Superior temporal gyrus (tissue), 1 donor: ENCODE measurements at regions not wholly inside any gene's neighbourhood (a gene's known extent, or its start where the extent isn't known, plus 50 kb on each side); places are given as distances from the start of the nearest gene placed in this dataset.

Experiments used
- DNase-seq: peaks from one replicate; pipeline ENCODE4 v3.0.0-alpha.2; 2016; ENCODE audit errors: extremely low spot score

GRCh38 chr14:54208751-54209150 is 188.1 kb upstream of the CDKN3 start:
- no peak for DNase-seq

DNA sequence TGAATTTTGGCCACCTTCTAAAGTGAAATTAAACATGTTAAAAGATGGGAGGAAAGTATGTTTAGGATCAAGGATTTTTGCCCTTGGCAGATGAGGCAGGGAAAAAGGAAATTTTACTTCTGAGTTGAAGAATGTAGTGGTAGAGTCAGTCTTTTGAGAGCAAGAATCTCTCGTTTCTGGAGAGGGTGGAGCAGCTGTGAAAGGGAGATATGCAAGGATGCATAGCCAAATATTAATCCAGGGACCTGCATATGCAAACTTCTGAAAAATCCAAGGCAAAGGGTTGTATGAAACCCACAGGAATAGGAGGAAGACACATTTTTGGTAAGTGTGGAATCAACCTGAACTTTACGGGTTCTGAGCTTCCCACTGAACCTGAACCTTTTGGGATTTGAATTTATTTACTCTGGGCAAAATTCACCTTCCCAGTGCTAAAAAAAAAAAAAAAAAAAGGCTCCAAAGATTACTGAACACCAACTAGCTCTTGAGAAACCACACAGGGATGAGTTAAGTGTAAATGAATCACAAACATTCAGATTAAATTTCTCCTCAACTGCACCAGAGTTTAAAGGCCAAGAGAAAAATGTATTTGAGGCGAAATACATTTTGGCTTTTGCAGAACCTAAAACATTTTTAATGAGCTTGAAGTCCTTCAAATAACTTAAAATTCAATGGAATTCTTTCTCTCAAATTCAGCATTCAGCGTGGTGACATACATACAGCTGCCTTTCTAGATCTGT is 187.1 kb upstream of the CDKN3 start:
- DNase-seq: no peak

DNA sequence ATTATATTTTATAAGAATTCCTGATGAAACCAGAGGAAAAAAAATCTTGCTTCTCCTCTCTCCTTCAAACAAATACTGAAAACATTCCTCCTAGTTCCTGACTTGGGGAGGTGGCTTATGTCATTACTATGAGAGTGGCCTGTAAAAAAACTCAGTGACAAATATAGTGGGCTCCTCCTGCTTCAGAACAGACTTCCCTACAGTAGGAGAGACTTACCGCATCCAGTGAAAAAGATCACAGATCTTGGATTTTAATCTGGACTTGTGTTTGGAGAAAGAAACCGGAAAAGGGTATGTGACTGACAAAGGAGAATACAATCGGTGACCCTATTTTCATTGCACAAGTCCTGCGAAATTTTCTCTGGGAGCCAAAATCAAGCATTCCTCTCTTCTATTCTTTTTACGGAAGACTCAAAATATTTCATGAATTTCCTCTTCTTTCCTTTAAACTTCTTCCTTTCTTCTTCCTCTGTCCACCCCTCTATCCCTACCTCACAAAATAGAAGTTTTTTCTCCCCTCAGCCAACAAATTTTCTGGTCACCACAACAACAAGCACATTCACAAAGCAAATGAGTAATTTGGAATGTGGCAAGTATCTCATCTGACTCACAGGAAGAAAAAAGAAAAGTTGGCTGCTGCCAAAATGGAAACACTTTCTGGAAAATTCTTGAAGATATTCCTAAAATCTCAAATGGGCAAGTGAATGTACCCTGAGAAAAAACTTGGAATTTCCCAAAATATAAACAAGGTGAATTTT is 185.1 kb upstream of the CDKN3 start:
- DNase-seq: no peak

GRCh38 chr14:54213536-54213935 is 183.3 kb upstream of the CDKN3 start:
- DNase-seq: no peak

GRCh38 chr14:54216827-54217226 is 180.0 kb upstream of the CDKN3 start:
- DNase-seq: no peak

GRCh38 chr14:54219261-54220070 is 177.3 kb upstream of the CDKN3 start:
- DNase-seq: no peak

DNA sequence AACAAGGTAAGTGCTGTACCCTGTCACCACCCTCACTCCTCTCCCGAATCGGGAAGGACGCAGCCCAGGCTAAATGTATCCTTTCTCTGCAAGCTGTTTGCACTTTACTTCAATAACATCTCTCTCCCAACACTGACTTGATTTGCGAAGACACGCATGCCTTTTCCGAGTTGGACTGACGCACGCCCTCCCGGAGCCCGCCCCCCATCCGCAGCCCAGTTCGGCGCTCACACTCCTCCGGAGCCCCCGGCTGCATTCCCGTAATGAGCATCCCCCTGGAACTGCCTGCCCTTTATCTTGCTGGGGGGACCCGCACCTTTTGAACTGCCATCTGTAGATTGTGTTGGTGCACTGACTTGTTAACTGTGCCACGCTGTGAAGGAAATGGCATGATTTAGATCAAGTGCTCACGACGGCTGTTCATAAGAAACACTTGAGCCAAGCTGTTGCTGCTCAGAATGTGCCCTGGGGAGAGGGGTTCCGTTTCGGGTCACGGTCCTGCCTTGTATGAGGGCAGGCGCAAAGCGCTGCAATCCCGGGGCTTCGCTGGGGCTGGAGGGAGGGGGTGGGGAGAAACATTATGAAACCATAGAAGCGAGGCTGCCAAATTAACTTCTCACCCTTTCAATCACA is 176.6 kb upstream of the CDKN3 start:
- no peak for DNase-seq

DNA sequence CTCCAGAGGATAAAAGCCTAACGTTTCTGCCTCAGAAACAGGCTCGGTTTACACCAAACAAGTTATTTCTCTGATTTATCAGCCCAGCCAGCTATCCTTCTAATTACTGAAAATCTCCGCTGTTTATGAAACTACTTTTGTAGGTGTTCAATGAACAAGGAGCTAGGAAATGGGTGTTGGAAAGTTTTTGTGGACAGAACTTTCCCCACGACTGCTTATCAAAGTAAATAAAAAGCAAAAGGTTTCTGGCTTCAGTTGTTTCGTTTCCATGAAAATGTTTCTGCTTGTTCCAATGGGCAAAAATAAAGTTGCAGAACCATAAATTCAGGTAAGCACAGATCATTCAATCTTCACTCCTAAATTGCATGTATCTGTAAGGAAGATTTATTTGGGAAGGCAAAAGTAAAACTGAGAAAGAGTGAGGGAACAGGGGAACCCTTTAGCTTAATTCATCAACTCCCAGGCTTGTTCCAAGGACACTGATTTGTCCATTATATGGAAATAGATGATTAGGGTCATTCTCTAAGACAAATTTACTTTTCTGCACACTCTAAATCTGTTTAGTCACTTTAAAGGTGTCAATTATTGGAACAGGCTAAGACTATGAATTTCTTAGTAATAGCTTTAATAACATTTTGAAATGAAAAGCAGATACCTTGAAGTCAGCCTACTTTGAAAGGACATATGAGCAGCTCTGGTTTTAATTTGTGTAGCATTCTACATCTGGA is 175.9 kb upstream of the CDKN3 start:
- DNase-seq: no peak

GRCh38 chr14:54221432-54221803 is 175.4 kb upstream of the CDKN3 start:
- DNase-seq: no peak

DNA sequence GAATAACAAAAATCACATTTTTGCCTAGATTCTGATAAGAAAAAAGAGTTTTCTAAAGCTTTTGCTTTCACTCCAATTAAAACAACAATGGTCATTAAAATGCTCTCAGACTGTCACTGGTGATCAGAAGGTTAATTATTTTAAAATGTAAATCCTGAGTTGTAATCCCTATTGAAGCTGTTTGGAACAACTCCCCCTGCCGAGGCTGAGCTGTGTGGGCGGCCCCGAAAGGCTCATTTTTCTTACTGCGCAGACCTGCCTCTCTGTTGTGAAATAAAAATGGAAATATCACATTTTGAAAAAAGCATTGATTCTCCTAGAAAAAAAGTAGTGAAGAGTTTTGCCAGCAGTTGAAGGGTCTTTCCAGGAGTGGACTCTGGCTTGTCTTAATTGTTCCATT is 174.8 kb upstream of the CDKN3 start:
- no peak for DNase-seq

DNA sequence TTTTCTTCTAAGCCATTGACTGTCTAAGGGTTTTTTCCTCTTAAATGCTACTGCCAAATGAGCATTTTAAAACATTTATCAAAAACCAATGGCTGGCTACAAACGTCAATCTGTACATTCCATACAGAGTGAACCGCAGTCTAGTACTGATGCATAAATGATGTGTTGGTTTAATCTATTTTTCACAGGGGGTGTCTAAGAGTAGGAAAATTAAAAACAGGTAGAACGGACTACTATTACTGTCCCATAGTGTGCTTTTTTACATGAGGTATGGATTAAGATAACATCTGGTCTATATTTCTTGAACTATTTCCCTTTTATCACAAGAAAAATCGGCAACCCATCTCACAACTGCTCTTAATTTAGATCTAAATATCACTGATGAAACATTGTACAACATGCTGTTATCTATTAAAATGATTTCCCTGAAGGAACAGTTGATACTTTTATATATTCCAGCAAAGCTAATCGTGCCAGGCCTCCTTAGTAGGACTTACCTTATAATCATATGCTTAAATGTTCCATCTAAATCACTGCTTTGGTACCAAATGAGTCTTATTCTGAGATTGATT is 172.9 kb upstream of the CDKN3 start:
- DNase-seq: no peak

GRCh38 chr14:54225457-54226060 is 171.2 kb upstream of the CDKN3 start:
- no peak for DNase-seq

- no peak for DNase-seq
These were observed 170.7 kb upstream of the CDKN3 start for GRCh38 chr14:54226103-54226502.

- no peak for DNase-seq
These were observed 170.2 kb upstream of the CDKN3 start for GRCh38 chr14:54226558-54226957.

GRCh38 chr14:54229136-54229535 is 167.7 kb upstream of the CDKN3 start:
- no peak for DNase-seq

- DNase-seq: no peak
These were observed 166.2 kb upstream of the CDKN3 start for GRCh38 chr14:54230645-54231044.

DNA sequence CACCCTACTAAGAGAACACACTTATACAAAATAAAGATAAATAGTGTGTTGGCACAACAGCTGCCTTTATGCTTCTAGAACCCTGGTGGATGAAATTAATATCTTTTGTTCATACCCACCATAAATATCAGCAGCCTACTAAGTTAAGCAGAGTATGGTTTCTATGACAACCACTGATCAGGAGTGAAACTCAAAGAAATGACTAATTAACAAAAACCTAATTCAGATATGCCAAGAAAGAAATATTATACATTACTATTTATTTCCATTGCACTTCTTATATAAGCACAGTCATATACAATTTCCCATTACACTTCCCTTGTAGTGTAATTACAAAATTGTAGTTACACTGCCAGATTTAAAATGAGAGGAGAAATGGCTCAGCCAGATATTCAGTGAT is 164.1 kb upstream of the CDKN3 start:
- DNase-seq: no peak

DNA sequence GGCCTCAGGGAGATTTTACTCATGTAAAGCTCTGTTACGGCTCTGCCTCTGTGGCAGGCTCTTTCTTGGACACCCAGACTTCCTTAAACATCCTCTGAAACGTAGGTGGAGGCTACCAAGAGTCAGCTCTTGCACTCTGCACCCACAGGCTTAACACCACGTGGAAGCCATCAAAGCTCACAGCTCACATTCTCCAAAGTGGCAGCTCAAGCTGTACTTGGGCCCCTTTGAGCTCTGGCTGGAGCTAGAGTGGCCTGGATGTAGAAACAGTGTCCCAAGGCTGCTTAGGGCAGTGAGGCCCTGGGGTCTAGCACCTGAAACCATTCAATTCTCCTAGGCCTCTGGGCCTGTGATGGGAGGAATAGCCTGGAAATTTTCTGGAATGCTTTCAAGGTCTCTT is 155.3 kb upstream of the CDKN3 start:
- no peak for DNase-seq

GRCh38 chr14:54251356-54251755 is 145.5 kb upstream of the CDKN3 start:
- DNase-seq: no peak

DNA sequence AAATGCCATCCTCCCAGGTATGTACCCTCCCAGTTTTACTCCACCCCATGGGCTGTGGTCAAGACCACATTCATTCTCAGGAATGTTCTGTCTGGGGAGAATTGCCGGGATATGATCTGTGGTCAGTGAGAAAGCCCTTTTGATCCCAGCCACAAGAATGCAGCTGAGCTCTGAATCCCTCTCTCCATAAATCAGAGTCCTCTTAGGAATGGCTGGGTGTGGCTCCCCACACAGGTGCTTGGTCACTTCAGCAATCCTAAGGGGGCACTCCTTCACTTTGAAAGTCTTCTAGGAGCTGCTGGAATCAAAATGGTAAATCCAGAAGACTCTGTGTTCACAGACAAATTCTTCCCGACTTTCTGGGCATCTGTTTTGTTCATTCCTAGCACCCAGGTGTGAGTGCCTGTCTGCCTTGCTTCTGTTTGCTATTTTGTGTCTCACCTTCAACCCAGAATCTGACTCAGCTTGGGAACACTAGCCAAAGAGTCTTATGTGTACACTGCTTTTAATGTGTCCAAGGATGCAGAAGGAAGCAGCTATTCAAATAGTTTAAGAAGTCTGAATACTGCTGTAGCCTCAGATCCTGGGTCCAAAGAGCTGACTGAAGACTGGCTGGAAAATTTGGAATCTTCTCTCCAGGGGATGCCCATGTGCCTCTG is 144.6 kb upstream of the CDKN3 start:
- no peak for DNase-seq
